Retinal pigment epithelial cell (primary cell): ENCODE measurements at regions not wholly inside any gene's neighbourhood (a gene's known extent, or its start where the extent isn't known, plus 50 kb on each side); places are given as distances from the start of the nearest gene placed in this dataset.

ENCODE experiments used
- DNase-seq: peaks from one replicate; pipeline ENCODE4 v3.0.0-alpha.2; 2010; ENCODE audit warnings: low read depth
- H3K4me3 ChIP-seq: 2 replicates; pipeline ENCODE4 v1.5.1; 2011; ENCODE audit warnings: mild to moderate bottlenecking, low read length, control low read depth, moderate library complexity
- TF ChIP-seq, protein P1 (sequence below): conservative IDR thresholded peaks from 2 replicates; pipeline ENCODE4 v1.5.1; 2011; ENCODE audit warnings: low read depth, low read length, control low read depth, inconsistent platforms

DNA sequence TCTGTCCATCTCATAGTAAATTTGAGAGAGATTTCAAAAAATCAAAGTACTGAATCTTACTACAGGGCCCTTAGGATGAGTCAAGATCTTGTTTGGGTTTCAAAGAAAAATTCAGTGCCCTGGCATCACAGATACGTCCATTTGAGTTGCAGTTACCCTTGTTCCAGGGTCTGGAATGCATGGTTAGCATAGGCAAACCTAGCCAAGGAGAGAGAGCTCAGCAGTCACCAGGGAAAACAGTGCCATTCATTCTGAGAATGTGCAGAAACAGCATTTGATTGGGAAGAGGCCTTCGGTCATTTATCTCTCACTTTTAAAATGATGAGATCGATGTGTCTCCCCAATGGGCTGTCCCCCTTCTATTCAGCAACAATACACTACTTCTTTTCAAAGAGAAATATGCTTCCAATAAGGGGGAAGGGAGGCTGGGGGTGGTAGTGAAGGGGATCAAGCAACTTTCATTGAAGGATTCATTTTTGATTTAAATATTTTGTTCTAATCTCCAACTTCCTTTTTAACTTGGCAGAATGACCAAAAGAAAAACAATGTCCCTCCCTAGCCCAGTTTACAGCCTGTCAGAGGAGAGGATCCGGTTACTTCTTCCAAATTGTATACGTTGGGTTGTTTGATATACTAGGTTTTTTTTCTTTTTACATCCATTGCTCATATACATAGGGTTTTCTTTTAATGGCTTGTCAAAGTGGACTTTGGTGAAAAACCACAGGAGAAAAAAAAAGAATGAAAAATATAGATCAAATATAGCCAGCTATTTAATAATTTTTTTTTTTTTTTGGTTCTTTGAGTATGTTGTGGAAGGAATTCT, 491.1 kb downstream of the CCDC171 start:
- TF ChIP-seq, protein P1, sequence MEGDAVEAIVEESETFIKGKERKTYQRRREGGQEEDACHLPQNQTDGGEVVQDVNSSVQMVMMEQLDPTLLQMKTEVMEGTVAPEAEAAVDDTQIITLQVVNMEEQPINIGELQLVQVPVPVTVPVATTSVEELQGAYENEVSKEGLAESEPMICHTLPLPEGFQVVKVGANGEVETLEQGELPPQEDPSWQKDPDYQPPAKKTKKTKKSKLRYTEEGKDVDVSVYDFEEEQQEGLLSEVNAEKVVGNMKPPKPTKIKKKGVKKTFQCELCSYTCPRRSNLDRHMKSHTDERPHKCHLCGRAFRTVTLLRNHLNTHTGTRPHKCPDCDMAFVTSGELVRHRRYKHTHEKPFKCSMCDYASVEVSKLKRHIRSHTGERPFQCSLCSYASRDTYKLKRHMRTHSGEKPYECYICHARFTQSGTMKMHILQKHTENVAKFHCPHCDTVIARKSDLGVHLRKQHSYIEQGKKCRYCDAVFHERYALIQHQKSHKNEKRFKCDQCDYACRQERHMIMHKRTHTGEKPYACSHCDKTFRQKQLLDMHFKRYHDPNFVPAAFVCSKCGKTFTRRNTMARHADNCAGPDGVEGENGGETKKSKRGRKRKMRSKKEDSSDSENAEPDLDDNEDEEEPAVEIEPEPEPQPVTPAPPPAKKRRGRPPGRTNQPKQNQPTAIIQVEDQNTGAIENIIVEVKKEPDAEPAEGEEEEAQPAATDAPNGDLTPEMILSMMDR: no peak
- no peak for DNase-seq
- no peak overlapping the region for H3K4me3 ChIP-seq

DNA sequence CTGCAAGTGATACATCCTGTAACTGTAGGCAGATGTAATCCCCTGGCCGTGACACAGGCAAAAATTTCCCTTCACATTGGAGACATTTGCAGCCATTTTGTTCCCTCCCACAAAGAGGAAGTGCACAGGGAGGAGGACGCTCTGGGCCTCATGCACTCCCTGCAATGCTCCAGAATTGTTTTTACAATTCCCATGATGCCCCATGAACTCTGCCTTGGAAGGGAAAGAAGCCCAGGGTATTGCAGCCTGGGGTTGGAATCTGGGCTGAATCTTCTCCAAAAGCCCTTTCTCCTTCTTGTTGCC, 491.7 kb downstream of the CCDC171 start:
- DNase-seq: no peak
- no peak overlapping the region for H3K4me3 ChIP-seq
- TF ChIP-seq, protein P1: no peak

DNA sequence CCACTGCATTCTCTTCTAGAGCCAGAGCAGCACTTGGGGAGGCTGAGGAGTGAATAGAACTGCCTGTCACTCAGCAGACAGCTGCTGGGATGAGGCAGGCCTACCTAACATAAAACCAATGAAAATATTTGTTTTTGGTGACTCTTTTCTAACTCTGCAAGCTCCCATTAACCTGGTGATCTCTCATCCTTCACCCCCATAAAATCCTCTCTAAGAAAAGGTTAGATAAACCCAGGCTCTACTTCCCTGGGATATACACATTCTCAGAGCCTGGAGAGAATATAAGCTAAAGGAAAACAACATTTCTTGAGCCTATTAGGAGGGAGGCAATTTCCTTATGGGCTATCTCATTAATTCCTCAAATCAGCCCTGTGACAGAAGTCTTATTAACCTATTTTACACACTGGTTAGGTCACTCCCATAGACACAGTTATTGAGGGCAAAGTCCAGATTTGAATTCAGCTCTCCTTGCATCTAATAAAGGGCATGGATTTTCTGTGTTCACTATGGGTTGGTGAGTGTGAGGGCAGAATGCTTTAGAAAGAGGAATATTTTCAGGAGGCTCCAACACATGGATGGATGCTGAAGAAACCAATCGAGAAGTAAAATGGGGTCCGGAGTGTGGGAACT, 492.9 kb downstream of the CCDC171 start:
- DNase-seq: no peak
- TF ChIP-seq, protein P1: no peak
- no peak overlapping the region for H3K4me3 ChIP-seq

DNA sequence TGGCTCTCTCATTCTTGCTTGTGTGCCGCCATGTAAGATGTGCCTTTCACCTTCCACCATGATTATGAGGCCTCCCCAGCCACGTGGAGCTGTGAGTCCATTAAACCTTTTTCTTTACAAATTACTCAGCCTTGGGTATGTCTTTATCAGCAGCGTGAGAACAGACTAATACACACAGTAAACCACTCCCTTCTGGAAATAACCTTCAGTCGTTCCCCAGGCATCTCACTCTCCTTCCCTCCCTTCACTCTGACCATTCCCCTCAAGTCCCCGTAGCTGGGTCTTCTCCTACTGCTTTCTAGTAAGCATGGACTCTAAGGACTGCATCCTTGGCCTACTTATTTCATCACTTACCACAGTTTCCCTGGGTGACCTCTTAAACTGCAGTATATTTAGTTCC, 493.9 kb downstream of the CCDC171 start:
- TF ChIP-seq, protein P1: no peak
- no peak overlapping the region for H3K4me3 ChIP-seq
- no peak for DNase-seq

DNA sequence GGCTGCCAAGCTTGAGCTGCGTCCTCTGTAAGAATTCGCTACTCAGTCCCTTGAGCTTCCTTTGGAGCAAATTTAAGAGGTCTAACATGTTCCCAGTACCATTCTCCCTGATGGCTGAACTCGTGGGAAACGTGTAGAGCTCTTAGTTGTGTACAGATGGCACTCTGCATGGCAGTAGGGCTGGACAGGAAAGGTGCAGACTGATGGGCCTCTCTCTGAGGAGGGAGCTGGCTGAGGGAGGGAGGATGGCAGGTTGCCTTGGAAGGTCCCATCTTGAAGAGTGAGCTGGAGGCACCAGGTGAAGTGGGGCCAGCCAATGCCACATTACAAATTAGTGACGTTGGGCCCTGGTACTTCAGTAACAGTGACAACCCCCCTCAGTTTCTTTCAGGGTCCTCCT, 495.3 kb downstream of the CCDC171 start:
- TF ChIP-seq, protein P1: no peak
- DNase-seq: no peak

DNA sequence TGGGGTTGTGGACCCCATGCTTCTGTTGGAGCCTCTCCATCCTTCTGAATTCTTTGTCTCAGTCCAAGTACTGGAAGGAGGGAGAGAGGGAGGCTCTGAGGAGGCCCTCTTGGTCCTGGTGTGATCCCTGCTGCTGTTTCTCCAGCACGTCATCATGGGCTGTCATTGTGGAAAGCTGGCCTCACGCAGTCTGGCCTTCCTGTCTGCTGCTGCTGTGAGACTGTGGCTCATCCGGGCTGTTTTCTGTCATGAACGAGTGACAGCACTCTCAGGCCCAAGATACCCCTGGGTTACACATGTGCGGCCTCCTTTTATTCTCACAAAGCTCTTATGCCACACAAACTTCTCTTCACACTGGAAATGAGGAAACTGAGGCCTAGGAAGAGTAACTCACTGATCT, 499.3 kb downstream of the CCDC171 start:
- H3K4me3 ChIP-seq: no peak overlapping the region
- TF ChIP-seq, protein P1: no peak
- no peak for DNase-seq

More for the DNA sequence above, 495.3 kb downstream of the CCDC171 start:
- H3K4me3 ChIP-seq: no peak overlapping the region
